Right ventricle myocardium superior (tissue), 1 donor: ENCODE measurements at regions not wholly inside any gene's neighbourhood (a gene's known extent, or its start where the extent isn't known, plus 50 kb on each side); places are given as distances from the start of the nearest gene placed in this dataset.
"Not testable (repeated sequence)": the region's sequence is repeated elsewhere in the genome, so short reads cannot be mapped to it uniquely, and the experiment has no call there.

ENCODE experiments used
- ATAC-seq: fragments of 200-7000 bp; cut with Tn5 transposase; one replicate; pipeline ENCODE4 v1.9.1; 2020; ENCODE audit warnings: mild to moderate bottlenecking; ENCODE audit not compliant: poor library complexity
- DNase-seq: peaks from one replicate; pipeline ENCODE4 v3.0.0-alpha.2; 2020
- intact Hi-C: fragments of 100-400 bp; cut with DNase I; formaldehyde crosslinking; loops from one replicate; pipeline ENCODE4 v1.11.2; 2022
- donor health status: DM: no; HTN: yes; CAD: no; lungs with severe emphysema.

GRCh38 chr2:38158378-38159118 is 82.6 kb upstream of the CYP1B1 start:
- DNase-seq, result no peak
- peak; percentile 68 for ATAC-seq
- intact Hi-C loops, result no loop called here

- intact Hi-C loops, result no loop called here
- ATAC-seq (no peak), DNase-seq (no peak)
Observed at GRCh38 chr2:38156436-38156835, 80.5 kb upstream of the CYP1B1 start.

GRCh38 chr2:38155015-38155414 is 79.1 kb upstream of the CYP1B1 start:
- DNase-seq (no peak), ATAC-seq (no peak)
- intact Hi-C loops, result no loop called here

- intact Hi-C loops, result no loop called here
- ATAC-seq (no peak), DNase-seq (no peak)
Observed at GRCh38 chr2:38154395-38154794, 78.4 kb upstream of the CYP1B1 start.

- ATAC-seq (no peak), DNase-seq (no peak)
- intact Hi-C loops, result no loop called here
Observed at GRCh38 chr2:38153476-38154135, 77.7 kb upstream of the CYP1B1 start.

- intact Hi-C loops, result no loop called here
- no peak for DNase-seq
- no peak for ATAC-seq
Observed at GRCh38 chr2:38152913-38153312, 77.0 kb upstream of the CYP1B1 start.

- no peak for ATAC-seq
- DNase-seq, result no peak
- intact Hi-C loops, result no loop called here
Observed at GRCh38 chr2:38152035-38152434, 76.1 kb upstream of the CYP1B1 start.

- ATAC-seq (peak; percentile 55), DNase-seq (peak; percentile 53)
- intact Hi-C loops, result no loop called here
Observed at GRCh38 chr2:38149531-38149930, 73.6 kb upstream of the CYP1B1 start.

- DNase-seq, result no peak
- peak; percentile 24 for ATAC-seq
- intact Hi-C loops, result no loop called here
Observed at GRCh38 chr2:38148501-38148900, 72.5 kb upstream of the CYP1B1 start.

GRCh38 chr2:38147333-38148121 is 71.6 kb upstream of the CYP1B1 start:
- DNase-seq (no peak), ATAC-seq (no peak)
- intact Hi-C loops, result no loop called here

- ATAC-seq (peak; percentile 68), DNase-seq (no peak)
- intact Hi-C loops, result no loop called here
Observed at GRCh38 chr2:38146907-38147307, 71.0 kb upstream of the CYP1B1 start.

GRCh38 chr2:38146275-38146906 is 70.4 kb upstream of the CYP1B1 start:
- DNase-seq (no peak), ATAC-seq (peak; percentile 70)
- intact Hi-C loops, result no loop called here

- no peak for ATAC-seq
- intact Hi-C loops, result no loop called here
- DNase-seq, result no peak
Observed at GRCh38 chr2:38145236-38145635, 69.3 kb upstream of the CYP1B1 start.

GRCh38 chr2:38142627-38143026 is 66.7 kb upstream of the CYP1B1 start:
- DNase-seq (no peak), ATAC-seq (no peak)
- intact Hi-C loops, result no loop called here

- intact Hi-C loops, result no loop called here
- DNase-seq, result no peak
- ATAC-seq, result no peak
Observed at GRCh38 chr2:38141501-38141900, 65.5 kb upstream of the CYP1B1 start.

GRCh38 chr2:38138996-38139395 is 63.0 kb upstream of the CYP1B1 start:
- DNase-seq, result no peak
- intact Hi-C loops, result no loop called here
- ATAC-seq, result no peak

- intact Hi-C loops, result no loop called here
- no peak for ATAC-seq
- no peak for DNase-seq
Observed at GRCh38 chr2:38138419-38138818, 62.5 kb upstream of the CYP1B1 start.

- intact Hi-C loops, result not testable (repeated sequence)
Observed at GRCh38 chr2:38137958-38138357, 62.0 kb upstream of the CYP1B1 start.

GRCh38 chr2:38131676-38132075 is 55.7 kb upstream of the CYP1B1 start:
- intact Hi-C loops, result no loop called here
- no peak for ATAC-seq
- DNase-seq, result no peak

More at GRCh38 chr2:38137958-38138357, 62.0 kb upstream of the CYP1B1 start:
- not testable (repeated sequence) for ATAC-seq, DNase-seq
